ENCODE measurements at regions not wholly inside any gene's neighbourhood (a gene's known extent, or its start where the extent isn't known, plus 50 kb on each side); places are given as distances from the start of the nearest gene placed in this dataset.

DNA sequence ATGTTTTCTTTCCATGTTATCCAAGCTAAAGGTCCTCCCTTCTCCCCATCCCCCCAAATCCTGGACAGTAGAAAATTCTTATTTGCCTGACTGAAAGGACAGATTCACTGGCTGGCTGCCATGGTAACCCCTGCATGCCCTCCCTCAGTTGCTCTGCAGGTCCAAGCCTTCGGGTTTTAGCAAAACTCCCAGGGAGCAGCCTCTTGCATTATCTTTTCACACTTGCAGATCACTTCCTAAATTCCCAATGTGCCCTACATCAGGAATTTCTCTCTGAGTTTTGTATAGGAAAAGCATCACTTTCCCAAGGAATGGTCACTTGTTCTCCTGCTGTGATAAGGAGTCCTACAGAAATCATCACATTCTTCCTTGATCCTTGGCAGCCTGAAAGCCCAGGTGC is 75.0 kb upstream of the TENM4 start:
- TF ChIP-seq, protein P1, sequence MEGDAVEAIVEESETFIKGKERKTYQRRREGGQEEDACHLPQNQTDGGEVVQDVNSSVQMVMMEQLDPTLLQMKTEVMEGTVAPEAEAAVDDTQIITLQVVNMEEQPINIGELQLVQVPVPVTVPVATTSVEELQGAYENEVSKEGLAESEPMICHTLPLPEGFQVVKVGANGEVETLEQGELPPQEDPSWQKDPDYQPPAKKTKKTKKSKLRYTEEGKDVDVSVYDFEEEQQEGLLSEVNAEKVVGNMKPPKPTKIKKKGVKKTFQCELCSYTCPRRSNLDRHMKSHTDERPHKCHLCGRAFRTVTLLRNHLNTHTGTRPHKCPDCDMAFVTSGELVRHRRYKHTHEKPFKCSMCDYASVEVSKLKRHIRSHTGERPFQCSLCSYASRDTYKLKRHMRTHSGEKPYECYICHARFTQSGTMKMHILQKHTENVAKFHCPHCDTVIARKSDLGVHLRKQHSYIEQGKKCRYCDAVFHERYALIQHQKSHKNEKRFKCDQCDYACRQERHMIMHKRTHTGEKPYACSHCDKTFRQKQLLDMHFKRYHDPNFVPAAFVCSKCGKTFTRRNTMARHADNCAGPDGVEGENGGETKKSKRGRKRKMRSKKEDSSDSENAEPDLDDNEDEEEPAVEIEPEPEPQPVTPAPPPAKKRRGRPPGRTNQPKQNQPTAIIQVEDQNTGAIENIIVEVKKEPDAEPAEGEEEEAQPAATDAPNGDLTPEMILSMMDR (IDR thresholded peaks at IDR 0.05) = no peak
- no peaks in the 10 kb centered on the region for H3K4me1 ChIP-seq
- intact Hi-C loops (cut with DNase I; ENCODE audit: low total_unique reads) = no loop called here

DNA sequence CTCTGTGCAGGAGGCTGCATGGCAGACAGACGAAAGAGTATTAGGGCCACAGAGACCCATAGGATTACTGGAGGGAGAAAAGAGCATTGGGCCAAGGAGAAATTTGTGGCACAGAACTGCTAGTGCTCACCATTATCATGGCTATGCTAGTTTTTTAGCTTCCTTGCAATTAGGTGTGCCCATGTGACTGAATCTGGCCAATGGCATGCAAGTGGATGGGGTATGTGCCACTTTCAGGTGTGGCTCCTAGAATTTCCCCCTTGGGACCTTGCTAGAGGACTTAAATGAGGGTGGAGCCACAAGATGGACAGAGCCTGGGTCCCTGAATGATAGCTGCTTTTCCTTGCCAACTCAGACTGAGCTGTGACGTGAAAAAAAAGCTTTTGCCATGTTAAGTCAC is 73.9 kb upstream of the TENM4 start:
- no peak overlapping the region for H3K4me3 ChIP-seq
- intact Hi-C loops (cut with DNase I; ENCODE audit: low total_unique reads) = no loop called here
- H3K36me3 ChIP-seq = no peaks in the 10 kb centered on the region
- no peak for DNase-seq
- TF ChIP-seq, protein P1 (IDR thresholded peaks at IDR 0.05) = no peak
- H3K27ac ChIP-seq = no peak overlapping the region
- no peaks in the 10 kb centered on the region for H3K27me3 ChIP-seq
- peaks cover 0 to 11% (median 10%) of the 10 kb centered on the region in 3 donors for H3K9me3 ChIP-seq
- no peaks in the 10 kb centered on the region for H3K4me1 ChIP-seq

More for the DNA sequence above, 75.0 kb upstream of the TENM4 start:
- no peak for DNase-seq
- Histone ChIP-seq H3K27me3 (no peaks in the 10 kb centered on the region), H3K4me3 (no peak overlapping the region), H3K36me3 (no peaks in the 10 kb centered on the region), H3K9me3 (peaks cover 0 to 11% (median 10%) of the 10 kb centered on the region in 3 donors), H3K27ac (no peak overlapping the region)

DNA sequence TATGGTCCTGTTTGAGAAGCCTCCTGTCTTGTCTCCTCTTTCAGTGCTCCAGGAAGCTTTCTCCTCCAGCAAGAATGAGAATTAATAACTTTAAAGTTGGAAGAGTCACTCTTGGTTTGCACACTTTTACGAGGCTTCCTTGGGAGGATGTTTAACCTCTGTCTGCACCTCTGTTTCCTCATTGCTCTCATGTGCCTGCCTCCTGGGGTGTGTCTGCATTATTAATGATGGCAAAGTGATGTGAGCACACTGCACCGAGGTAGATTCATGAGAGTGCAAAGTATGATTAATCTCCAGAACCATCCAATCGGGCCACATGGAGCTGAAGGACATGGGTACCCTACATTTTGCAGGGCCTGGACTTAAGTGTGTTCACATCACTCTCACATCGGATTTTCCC is 73.5 kb upstream of the TENM4 start:
- DNase-seq = no peak
- Histone ChIP-seq H3K36me3 (no peaks in the 10 kb centered on the region), H3K4me3 (no peak overlapping the region), H3K9me3 (peaks cover 0 to 11% (median 10%) of the 10 kb centered on the region in 3 donors), H3K27ac (no peak overlapping the region), H3K27me3 (peaks cover 0 to 1% of the 10 kb centered on the region in 2 donors), H3K4me1 (no peaks in the 10 kb centered on the region)
- intact Hi-C loops (cut with DNase I; ENCODE audit: low total_unique reads) = no loop called here
- TF ChIP-seq, protein P1 (IDR thresholded peaks at IDR 0.05) = no peak

DNA sequence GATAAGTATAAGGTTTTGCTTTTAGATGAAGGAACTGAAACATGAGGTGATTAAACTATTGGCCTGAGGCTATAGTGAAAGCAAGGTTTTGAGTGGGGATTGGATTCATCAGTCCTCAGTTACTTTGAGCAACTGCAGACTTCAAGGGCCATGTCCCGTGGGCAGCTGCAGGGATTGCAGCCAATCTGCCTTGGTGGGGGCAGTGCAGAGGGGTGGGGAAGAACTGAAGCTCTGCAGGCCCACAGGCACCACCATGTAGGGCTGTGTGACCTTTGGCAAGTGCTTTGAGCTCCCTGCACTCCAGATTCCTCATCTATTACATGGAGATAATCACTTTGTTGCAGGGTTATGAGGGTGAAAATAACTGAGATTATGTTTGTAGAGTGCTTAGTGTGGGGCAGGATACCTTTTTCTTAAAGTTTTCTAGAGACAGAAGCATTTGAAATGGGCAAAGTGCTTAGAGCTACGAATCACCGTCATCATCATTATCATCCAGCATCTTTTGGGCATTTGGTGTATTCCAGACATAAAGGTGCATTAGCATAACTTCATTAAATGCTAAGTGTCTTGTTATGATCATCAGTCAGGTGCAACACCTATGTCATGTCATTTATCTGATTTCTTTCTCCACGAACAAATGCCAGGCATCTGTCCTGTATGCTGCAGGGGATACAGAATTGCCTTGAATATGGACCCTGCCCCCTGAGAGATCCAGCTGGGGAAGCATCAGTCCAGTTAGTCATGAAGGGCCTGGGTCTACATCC is 72.1 kb upstream of the TENM4 start:
- intact Hi-C loops (cut with DNase I; ENCODE audit: low total_unique reads) = no loop called here
- peaks cover 0 to 4% of the 10 kb centered on the region in 2 donors for H3K27me3 ChIP-seq
- H3K36me3 ChIP-seq = no peaks in the 10 kb centered on the region
- H3K4me3 ChIP-seq = no peak overlapping the region
- no peaks in the 10 kb centered on the region for H3K4me1 ChIP-seq
- H3K27ac ChIP-seq = no peak overlapping the region
- TF ChIP-seq, protein P1 (IDR thresholded peaks at IDR 0.05) = no peak
- no peak for DNase-seq
- H3K9me3 ChIP-seq = peaks cover 0 to 11% (median 10%) of the 10 kb centered on the region in 3 donors

DNA sequence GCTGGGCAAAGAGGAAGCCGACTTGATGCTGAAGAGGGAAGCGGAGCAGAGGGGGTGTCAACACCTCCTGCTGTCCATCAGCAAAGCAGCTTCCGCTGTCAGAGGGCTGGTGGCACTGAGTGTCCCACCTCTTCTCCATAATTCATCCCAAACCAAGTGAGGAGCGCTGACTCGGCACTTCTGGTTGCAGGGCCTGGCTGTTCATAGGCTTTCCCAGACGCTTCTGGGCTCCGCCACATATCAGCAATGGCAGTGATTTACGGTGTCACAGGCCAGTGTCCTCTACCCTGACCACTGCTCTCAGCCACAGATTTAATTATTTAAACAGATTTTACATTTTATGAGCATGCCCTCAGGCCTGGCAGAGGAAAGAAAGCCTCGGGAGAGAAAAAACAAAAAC is 70.1 kb upstream of the TENM4 start:
- TF ChIP-seq, protein P1 (IDR thresholded peaks at IDR 0.05) = no peak
- Histone ChIP-seq H3K27me3 (peaks cover 0 to 4% of the 10 kb centered on the region in 2 donors), H3K36me3 (no peaks in the 10 kb centered on the region), H3K4me3 (no peak overlapping the region), H3K4me1 (no peaks in the 10 kb centered on the region), H3K9me3 (peaks cover 0 to 11% (median 10%) of the 10 kb centered on the region in 3 donors), H3K27ac (no peak overlapping the region)
- DNase-seq = no peak
- intact Hi-C loops (cut with DNase I; ENCODE audit: low total_unique reads) = no loop called here

Data from tibial artery (tissue), 4 donors.